B cell (primary cell): ENCODE measurements at regions not wholly inside any gene's neighbourhood (a gene's known extent, or its start where the extent isn't known, plus 50 kb on each side); places are given as distances from the start of the nearest gene placed in this dataset.

Experiments
- ATAC-seq: fragments of 200-7000 bp; cut with Tn5 transposase; one replicate; pipeline ENCODE4 v1.10.0; 2021; ENCODE audit warnings: low read depth, mild to moderate bottlenecking, moderate number of reproducible peaks, moderate library complexity
- CTCF ChIA-PET: fragments of 350-600 bp; sonication (Branson Sonifier 250); formaldehyde crosslinking; loops from one replicate; lab custom pipeline; 2021; ENCODE audit warnings: antibody characterized with exemption, inconsistent platforms; lab: Charles Lee
- POLR2A ChIA-PET: fragments of 350-600 bp; sonication (Branson Sonifier 250); formaldehyde crosslinking; loops from one replicate; lab custom pipeline; 2021; ENCODE audit warnings: antibody characterized with exemption; lab: Charles Lee
- DNase-seq: peaks from one replicate; pipeline ENCODE4 v3.0.0; 2013
- H2AFZ ChIP-seq: 2 replicates; pipeline ENCODE4 v1.6.1; 2012; ENCODE audit warnings: mild to moderate bottlenecking, low read depth, low read length; ENCODE audit not compliant: insufficient read depth, poor library complexity, severe bottlenecking
- H3K27ac ChIP-seq, 2 donors: 1 replicate in 1 of 2; 2 replicates in 1 of 2; pipeline ENCODE4 v1.5.1; 2012 to 2013; ENCODE audit warnings: low read length in 2 of 2, mild to moderate bottlenecking in 2 of 2, moderate library complexity in 1 of 2
- H3K27me3 ChIP-seq, 4 experiments: fragments of 200-600 bp in 1 of 4; sonication (generic) in 1 of 4; replicated peaks in 1 of 4; 1 replicate in 2 of 4; 2 replicates in 2 of 4; pipeline versions ENCODE4 v1.6.1 to v1.7.0; 2013 to 2016; ENCODE audit warnings: low read length in 3 of 4, mild to moderate bottlenecking in 2 of 4, mixed read lengths in 1 of 4, moderate library complexity in 1 of 4; ENCODE audit not compliant: insufficient read depth in 4 of 4, control insufficient read depth in 3 of 4; ENCODE audit errors: control extremely low read depth in 1 of 4
- H3K36me3 ChIP-seq, 2 experiments: replicated peaks in 1 of 2; 1 replicate in 1 of 2; 2 replicates in 1 of 2; pipeline versions ENCODE4 v1.6.1 to v1.7.1; 2013; ENCODE audit warnings: low read length in 1 of 2; ENCODE audit not compliant: insufficient read depth in 2 of 2, control insufficient read depth in 1 of 2; ENCODE audit errors: control extremely low read depth in 1 of 2, extremely low read depth in 1 of 2
- H3K4me1 ChIP-seq, 2 donors: fragments of 200-600 bp in 1 of 2; sonication (generic) in 1 of 2; 1 replicate in 1 of 2; 2 replicates in 1 of 2; pipeline versions ENCODE4 v1.5.1 to v1.6.1; 2013 to 2017; ENCODE audit warnings: low read length in 2 of 2; ENCODE audit not compliant: control insufficient read depth in 2 of 2, insufficient read depth in 2 of 2
- H3K4me2 ChIP-seq: replicated peaks from 2 replicates; pipeline ENCODE3; 2012; ENCODE audit warnings: mild to moderate bottlenecking, low read depth, low read length; ENCODE audit not compliant: poor library complexity, severe bottlenecking
- H3K4me3 ChIP-seq, 5 experiments: fragments of 200-600 bp in 1 of 5; sonication (generic) in 1 of 5; 1 replicate in 3 of 5; 2 replicates in 2 of 5; pipeline versions ENCODE4 v1.5.1 to v1.7.0; 2011 to 2016; ENCODE audit warnings: low read length in 4 of 5, mild to moderate bottlenecking in 4 of 5, low read depth in 2 of 5, control low read depth in 1 of 5, moderate library complexity in 1 of 5; ENCODE audit not compliant: insufficient read depth in 1 of 5; ENCODE audit errors: control extremely low read depth in 1 of 5, extremely low read depth in 1 of 5
- H3K79me2 ChIP-seq: fragments of 200-600 bp; sonication (generic); one replicate; pipeline ENCODE4 v1.6.0; 2016; ENCODE audit warnings: low read length; ENCODE audit not compliant: control insufficient read depth, insufficient read depth
- H3K9ac ChIP-seq: fragments of 200-600 bp; sonication (generic); 2 replicates; pipeline ENCODE4 v1.6.1; 2017; ENCODE audit warnings: mild to moderate bottlenecking, low read length, moderate library complexity
- H3K9me3 ChIP-seq, 3 donors: one replicate each; pipeline versions ENCODE4 v1.6.1 to v1.7.1; 2013; ENCODE audit warnings: low read length in 2 of 3; ENCODE audit not compliant: control insufficient read depth in 2 of 3, insufficient read depth in 1 of 3; ENCODE audit errors: control extremely low read depth in 1 of 3
- H4K20me1 ChIP-seq: 2 replicates; pipeline ENCODE4 v1.6.0; 2012; ENCODE audit warnings: mild to moderate bottlenecking, low read length; ENCODE audit not compliant: insufficient read depth, control insufficient read depth, poor library complexity, severe bottlenecking
- H3K27ac Mint-ChIP-seq: one replicate; pipeline ENCODE4 v1.8.0; 2021; ENCODE audit warnings: mixed read lengths
- H3K27me3 Mint-ChIP-seq: one replicate; pipeline ENCODE4 v1.8.0; 2021; ENCODE audit warnings: mixed read lengths
- H3K4me1 Mint-ChIP-seq: one replicate; pipeline ENCODE4 v1.8.0; 2021; ENCODE audit warnings: mixed read lengths
- H3K4me3 Mint-ChIP-seq: one replicate; pipeline ENCODE4 v1.8.0; 2021; ENCODE audit warnings: mixed read lengths
- H3K9me3 Mint-ChIP-seq: one replicate; pipeline ENCODE4 v1.8.0; 2022; ENCODE audit warnings: mixed read lengths; ENCODE audit not compliant: insufficient read depth
- EZH2 ChIP-seq: IDR thresholded peaks from 2 replicates; pipeline ENCODE4 v1.6.1; 2012; ENCODE audit warnings: borderline replicate concordance, low read depth, mild to moderate bottlenecking, moderate library complexity, low read length; ENCODE audit not compliant: insufficient read depth, poor library complexity, severe bottlenecking
- WGBS: methylation state at CpG from one replicate; pipeline ENCODE4 v1.1.5; 2013; ENCODE audit warnings: missing lambda C conversion rate; ENCODE audit not compliant: insufficient coverage; 5-methylcytosine and 5-hydroxymethylcytosine counted together
- intact Hi-C: fragments of 100-400 bp; cut with micrococcal nuclease; formaldehyde crosslinking; loops from one replicate; pipeline ENCODE4 v1.10.0; 2022
- TF ChIP-seq, protein P1 (sequence below): fragments of 200-600 bp; IDR thresholded peaks from one replicate; pipeline ENCODE4 v1.8.0; 2022; ENCODE audit warnings: antibody characterized with exemption, mild to moderate bottlenecking

DNA sequence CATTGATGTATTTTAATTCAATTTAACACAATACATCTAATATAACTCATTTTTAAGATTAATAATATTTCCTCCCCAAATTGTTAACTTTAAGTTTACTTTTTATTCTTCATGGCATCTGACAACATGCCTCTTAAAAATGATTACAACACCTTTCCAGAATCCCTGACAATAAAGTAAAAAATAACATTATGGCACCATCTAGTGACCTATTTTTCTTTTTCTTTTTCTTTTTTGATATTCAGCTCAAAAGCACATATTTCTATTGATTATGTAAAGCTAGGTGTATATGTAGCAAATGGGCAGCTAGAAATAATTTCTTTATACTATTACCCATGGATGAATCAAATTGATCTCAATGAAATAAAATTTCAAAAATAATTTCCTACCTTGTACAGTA lies 834.3 kb upstream of the CDH8 start:
- no peak for ATAC-seq
- no peak for TF ChIP-seq EZH2
- Mint-ChIP-seq H3K4me1 (no peaks in the 10 kb centered on the region), H3K9me3 (peaks cover 2% of the 10 kb centered on the region), H3K27ac (no peak overlapping the region), H3K4me3 (no peak overlapping the region), H3K27me3 (no peaks in the 10 kb centered on the region)
- Histone ChIP-seq H3K9ac (no peak overlapping the region), H3K9me3 (no peaks in the 10 kb centered on the region), H2AFZ (no peak overlapping the region), H3K4me1 (no peaks in the 10 kb centered on the region), H3K27me3 (no peaks in the 10 kb centered on the region), H4K20me1 (no peaks in the 10 kb centered on the region), H3K4me2 (no peak overlapping the region), H3K36me3 (no peaks in the 10 kb centered on the region), H3K79me2 (no peaks in the 10 kb centered on the region), H3K4me3 (no peak overlapping the region), H3K27ac (no peak overlapping the region)
- intact Hi-C loops, result no loop called here
- POLR2A ChIA-PET, result no interaction called here
- CTCF ChIA-PET, result no interaction called here
- DNase-seq, result no peak

DNA sequence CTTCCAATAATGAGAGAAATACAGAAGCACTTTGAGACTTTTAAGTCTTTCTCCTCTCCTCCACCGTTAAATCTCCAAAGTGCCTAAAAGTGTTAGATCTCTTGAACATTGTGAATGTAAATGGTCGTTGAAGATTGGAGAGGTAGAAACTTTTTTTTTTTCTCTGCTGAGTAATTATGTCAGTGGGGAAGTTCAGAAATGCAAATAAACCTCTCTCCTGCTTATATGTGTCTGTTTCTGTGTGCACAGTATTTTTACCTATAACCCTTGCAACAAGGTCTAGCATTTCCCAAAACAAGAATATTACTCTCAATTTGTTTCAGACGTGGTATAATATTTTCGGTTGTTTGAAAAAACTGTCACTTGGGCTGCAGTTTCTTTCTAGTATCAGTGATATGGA lies 833.6 kb upstream of the CDH8 start:
- H3K9ac ChIP-seq, result no peak overlapping the region
- Mint-ChIP-seq H3K27me3 (no peaks in the 10 kb centered on the region), H3K4me1 (no peaks in the 10 kb centered on the region), H3K4me3 (no peak overlapping the region), H3K27ac (no peak overlapping the region), H3K9me3 (peaks cover 2% of the 10 kb centered on the region)
- no peaks in the 10 kb centered on the region for H3K9me3 ChIP-seq
- ChIA-PET CTCF (no interaction called here), POLR2A (no interaction called here)
- H4K20me1 ChIP-seq, result no peaks in the 10 kb centered on the region
- no peak overlapping the region for H3K4me2 ChIP-seq
- intact Hi-C loops, result no loop called here
- no peaks in the 10 kb centered on the region for H3K4me1 ChIP-seq
- ATAC-seq, result no peak
- TF ChIP-seq, protein P1, sequence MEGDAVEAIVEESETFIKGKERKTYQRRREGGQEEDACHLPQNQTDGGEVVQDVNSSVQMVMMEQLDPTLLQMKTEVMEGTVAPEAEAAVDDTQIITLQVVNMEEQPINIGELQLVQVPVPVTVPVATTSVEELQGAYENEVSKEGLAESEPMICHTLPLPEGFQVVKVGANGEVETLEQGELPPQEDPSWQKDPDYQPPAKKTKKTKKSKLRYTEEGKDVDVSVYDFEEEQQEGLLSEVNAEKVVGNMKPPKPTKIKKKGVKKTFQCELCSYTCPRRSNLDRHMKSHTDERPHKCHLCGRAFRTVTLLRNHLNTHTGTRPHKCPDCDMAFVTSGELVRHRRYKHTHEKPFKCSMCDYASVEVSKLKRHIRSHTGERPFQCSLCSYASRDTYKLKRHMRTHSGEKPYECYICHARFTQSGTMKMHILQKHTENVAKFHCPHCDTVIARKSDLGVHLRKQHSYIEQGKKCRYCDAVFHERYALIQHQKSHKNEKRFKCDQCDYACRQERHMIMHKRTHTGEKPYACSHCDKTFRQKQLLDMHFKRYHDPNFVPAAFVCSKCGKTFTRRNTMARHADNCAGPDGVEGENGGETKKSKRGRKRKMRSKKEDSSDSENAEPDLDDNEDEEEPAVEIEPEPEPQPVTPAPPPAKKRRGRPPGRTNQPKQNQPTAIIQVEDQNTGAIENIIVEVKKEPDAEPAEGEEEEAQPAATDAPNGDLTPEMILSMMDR, result no peak
- no peak for TF ChIP-seq EZH2
- H3K4me3 ChIP-seq, result no peak overlapping the region
- WGBS, result no CpG with 5 or more reads among the region's 4 CpGs
- DNase-seq, result no peak
- no peak overlapping the region for H3K27ac ChIP-seq
- no peaks in the 10 kb centered on the region for H3K27me3 ChIP-seq
- H3K36me3 ChIP-seq, result no peaks in the 10 kb centered on the region
- H2AFZ ChIP-seq, result no peak overlapping the region
- no peaks in the 10 kb centered on the region for H3K79me2 ChIP-seq
